ENCODE measurements at regions not wholly inside any gene's neighbourhood (a gene's known extent, or its start where the extent isn't known, plus 50 kb on each side); places are given as distances from the start of the nearest gene placed in this dataset.
A peak's percentile ranks its signal among the peaks of the same experiment; 100 is the strongest.

GRCh38 chr16:65663774-65664173, 541.9 kb upstream of the CDH11 start:
- peaks cover 6% of the 10 kb centered on the region for H3K27me3 Mint-ChIP-seq (ENCODE audit: low read depth)
- H3K4me3 Mint-ChIP-seq = no peak overlapping the region
- no peak for TF ChIP-seq CTCF (IDR thresholded peaks at IDR 0.05; ENCODE audit: unreplicated experiment)
- H3K27ac Mint-ChIP-seq = no peak overlapping the region
- H3K36me3 Mint-ChIP-seq = no peaks in the 10 kb centered on the region
- no peaks in the 10 kb centered on the region for H3K9me3 Mint-ChIP-seq
- H3K4me1 Mint-ChIP-seq = peaks cover 22% of the 10 kb centered on the region
- DNase-seq (ENCODE audit: low spot score in 2 of 2, unreplicated experiment in 2 of 2) = no peak

DNA sequence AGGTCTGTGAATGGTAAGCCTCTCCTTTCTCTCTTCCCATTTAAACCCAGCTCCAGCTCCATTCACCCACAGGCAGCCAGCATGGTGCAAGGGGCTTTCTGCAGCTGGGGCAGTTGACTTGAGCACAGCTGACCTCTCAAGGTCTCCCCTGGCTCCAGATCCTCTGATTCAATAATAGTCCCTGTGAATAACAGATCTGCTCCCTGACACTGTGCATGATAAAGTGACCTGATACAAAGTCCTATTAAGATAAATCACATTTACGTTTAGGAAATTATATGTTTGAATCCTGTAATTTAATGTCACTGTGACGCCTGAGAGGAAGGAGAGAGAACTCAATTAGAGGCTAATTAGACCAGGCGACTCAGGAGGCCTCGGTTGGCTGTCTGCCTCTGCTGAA, 540.4 kb upstream of the CDH11 start:
- DNase-seq (ENCODE audit: low spot score in 2 of 2, unreplicated experiment in 2 of 2) = no peak
- peaks cover 32% of the 10 kb centered on the region for H3K4me1 Mint-ChIP-seq
- no peak overlapping the region for H3K4me3 Mint-ChIP-seq
- H3K9me3 Mint-ChIP-seq = no peaks in the 10 kb centered on the region
- peaks cover 2% of the 10 kb centered on the region for H3K27me3 Mint-ChIP-seq (ENCODE audit: low read depth)
- no peaks in the 10 kb centered on the region for H3K36me3 Mint-ChIP-seq
- no peak overlapping the region for H3K27ac Mint-ChIP-seq
- TF ChIP-seq CTCF (IDR thresholded peaks at IDR 0.05; ENCODE audit: unreplicated experiment) = no peak

GRCh38 chr16:65661558-65661957, 539.7 kb upstream of the CDH11 start:
- no peaks in the 10 kb centered on the region for H3K9me3 Mint-ChIP-seq
- H3K4me1 Mint-ChIP-seq = peaks cover 33% of the 10 kb centered on the region
- H3K36me3 Mint-ChIP-seq = no peaks in the 10 kb centered on the region
- H3K4me3 Mint-ChIP-seq = no peak overlapping the region
- DNase-seq (ENCODE audit: low spot score in 2 of 2, unreplicated experiment in 2 of 2) = no peak
- no peak overlapping the region for H3K27ac Mint-ChIP-seq
- TF ChIP-seq CTCF (IDR thresholded peaks at IDR 0.05; ENCODE audit: unreplicated experiment) = no peak
- H3K27me3 Mint-ChIP-seq (ENCODE audit: low read depth) = peaks cover 3% of the 10 kb centered on the region

GRCh38 chr16:65660390-65660789, 538.5 kb upstream of the CDH11 start:
- DNase-seq (ENCODE audit: low spot score in 2 of 2, unreplicated experiment in 2 of 2) = no peak
- no peaks in the 10 kb centered on the region for H3K9me3 Mint-ChIP-seq
- H3K4me3 Mint-ChIP-seq = no peak overlapping the region
- H3K4me1 Mint-ChIP-seq = peaks cover 28% of the 10 kb centered on the region
- no peaks in the 10 kb centered on the region for H3K36me3 Mint-ChIP-seq
- no peak overlapping the region for H3K27ac Mint-ChIP-seq
- peaks cover 12% of the 10 kb centered on the region for H3K27me3 Mint-ChIP-seq (ENCODE audit: low read depth)
- no peak for TF ChIP-seq CTCF (IDR thresholded peaks at IDR 0.05; ENCODE audit: unreplicated experiment)

DNA sequence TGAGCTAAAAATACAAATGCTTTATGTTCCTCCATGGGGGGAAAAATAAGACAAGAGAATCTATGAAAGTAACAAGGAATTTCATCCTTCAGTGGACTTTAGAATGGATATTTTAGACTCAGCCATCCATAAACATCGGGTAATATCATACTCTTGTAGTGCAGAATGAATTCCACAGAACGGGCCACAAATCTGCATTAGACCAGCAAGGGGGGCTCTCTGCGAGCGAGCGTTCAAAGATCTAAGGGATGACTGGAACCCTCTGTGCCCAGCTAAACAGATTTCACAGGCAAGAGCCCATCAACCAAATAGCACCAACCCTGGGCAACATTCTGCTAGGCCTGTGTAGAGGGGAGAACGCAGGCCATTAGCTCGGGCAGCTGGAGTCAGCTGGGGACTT, 537.9 kb upstream of the CDH11 start:
- no peak overlapping the region for H3K4me3 Mint-ChIP-seq
- H3K4me1 Mint-ChIP-seq = peaks cover 28% of the 10 kb centered on the region
- H3K27me3 Mint-ChIP-seq (ENCODE audit: low read depth) = peaks cover 19% of the 10 kb centered on the region
- DNase-seq (ENCODE audit: low spot score in 2 of 2, unreplicated experiment in 2 of 2) = no peak
- no peak for TF ChIP-seq CTCF (IDR thresholded peaks at IDR 0.05; ENCODE audit: unreplicated experiment)
- H3K27ac Mint-ChIP-seq = no peak overlapping the region
- H3K9me3 Mint-ChIP-seq = no peaks in the 10 kb centered on the region
- H3K36me3 Mint-ChIP-seq = no peaks in the 10 kb centered on the region

GRCh38 chr16:65658787-65659220, 536.9 kb upstream of the CDH11 start:
- no peak overlapping the region for H3K4me3 Mint-ChIP-seq
- H3K4me1 Mint-ChIP-seq = peaks cover 28% of the 10 kb centered on the region
- no peaks in the 10 kb centered on the region for H3K9me3 Mint-ChIP-seq
- H3K27me3 Mint-ChIP-seq (ENCODE audit: low read depth) = peaks cover 22% of the 10 kb centered on the region
- peak overlapping the region; percentile 27 for H3K27ac Mint-ChIP-seq
- TF ChIP-seq CTCF (IDR thresholded peaks at IDR 0.05; ENCODE audit: unreplicated experiment) = no peak
- DNase-seq (ENCODE audit: low spot score in 2 of 2, unreplicated experiment in 2 of 2) = no peak
- H3K36me3 Mint-ChIP-seq = no peaks in the 10 kb centered on the region

Measured in mesothelial cell of epicardium (in vitro differentiated cells).